OCI-LY7 (cell line): ENCODE measurements at regions not wholly inside any gene's neighbourhood (a gene's known extent, or its start where the extent isn't known, plus 50 kb on each side); places are given as distances from the start of the nearest gene placed in this dataset.

Experiments used
- BruUV-seq: library from RNA; stranded (reverse); fragments of 400-500 nt; replicated peaks from 2 replicates; lab custom pipeline; 2021; lab: Mats Ljungman, UMichigan
- CTCF ChIA-PET: fragments of 300-600 bp; sonication (Branson Sonifier 250); formaldehyde crosslinking; loops from one replicate; lab custom pipeline; 2022; ENCODE audit warnings: antibody characterized with exemption; ENCODE audit not compliant: unreplicated experiment; lab: Charles Lee
- POLR2A ChIA-PET: fragments of 300-600 bp; sonication (Branson Sonifier 250); formaldehyde crosslinking; loops from one replicate; lab custom pipeline; 2022; ENCODE audit warnings: antibody characterized with exemption; lab: Charles Lee
- DNase-seq: peaks from one replicate; pipeline ENCODE4 v3.0.0-alpha.2; 2015; ENCODE audit warnings: low spot score
- H2AFZ ChIP-seq: fragments of 200-600 bp; sonication (generic), shearing (Covaris generic); 2 replicates; pipeline ENCODE4 v1.6.1; 2014; ENCODE audit warnings: mild to moderate bottlenecking, antibody characterized with exemption, low read length, moderate library complexity
- H3K27ac ChIP-seq: fragments of 200-600 bp; sonication (generic); 2 replicates; pipeline ENCODE4 v1.5.1; 2014; ENCODE audit warnings: mixed run types, low read depth, mild to moderate bottlenecking, moderate library complexity, low read length, inconsistent platforms; ENCODE audit not compliant: poor library complexity, severe bottlenecking
- H3K36me3 ChIP-seq: fragments of 200-600 bp; sonication (generic); 2 replicates; pipeline ENCODE4 v1.6.1; 2014; ENCODE audit warnings: mild to moderate bottlenecking, antibody characterized with exemption, low read length, moderate library complexity, mixed read lengths; ENCODE audit not compliant: insufficient read depth
- H3K4me1 ChIP-seq: fragments of 200-600 bp; sonication (generic); 2 replicates; pipeline ENCODE4 v1.5.1; 2014; ENCODE audit warnings: mild to moderate bottlenecking, low read length; ENCODE audit not compliant: insufficient read depth, poor library complexity, severe bottlenecking
- H3K4me2 ChIP-seq: fragments of 200-600 bp; sonication (generic); 2 replicates; pipeline ENCODE4 v1.6.1; 2014; ENCODE audit warnings: mild to moderate bottlenecking, low read length
- H3K4me3 ChIP-seq: fragments of 200-600 bp; sonication (generic); 2 replicates; pipeline ENCODE4 v1.5.1; 2014; ENCODE audit warnings: mild to moderate bottlenecking, low read depth, low read length; ENCODE audit not compliant: poor library complexity, severe bottlenecking
- H3K79me2 ChIP-seq: fragments of 200-600 bp; sonication (generic); 2 replicates; pipeline ENCODE4 v1.6.1; 2016; ENCODE audit warnings: low read depth, mild to moderate bottlenecking, low read length, moderate library complexity, mixed read lengths; ENCODE audit not compliant: insufficient read depth
- H3K9me2 ChIP-seq: fragments of 200-600 bp; sonication (generic); 2 replicates; pipeline ENCODE4 v1.6.1; 2016; ENCODE audit warnings: mild to moderate bottlenecking, low read length, mixed read lengths; ENCODE audit not compliant: insufficient read depth
- H3K9me3 ChIP-seq: fragments of 200-600 bp; sonication (generic); 2 replicates; pipeline ENCODE4 v1.6.1; 2014; ENCODE audit warnings: mild to moderate bottlenecking, mixed run types, low read length, mixed read lengths
- H4K20me1 ChIP-seq: fragments of 200-600 bp; sonication (generic); 2 replicates; pipeline ENCODE4 v1.6.1; 2014; ENCODE audit warnings: mild to moderate bottlenecking, antibody characterized with exemption, low read length, moderate library complexity, mixed read lengths; ENCODE audit not compliant: insufficient read depth
- CTCF ChIP-seq: fragments of 200-600 bp; sonication (generic); conservative IDR thresholded peaks from 2 replicates; pipeline ENCODE4 v1.5.1; 2014; ENCODE audit warnings: mild to moderate bottlenecking, antibody characterized with exemption, low read length, moderate library complexity, mixed read lengths
- EZH2phosphoT487 ChIP-seq: fragments of 200-600 bp; sonication (generic); IDR thresholded peaks from 2 replicates; pipeline ENCODE4 v1.6.1; 2018; ENCODE audit warnings: low read depth, borderline replicate concordance, mild to moderate bottlenecking, mixed run types, antibody characterized with exemption, low read length, moderate library complexity, mixed read lengths
- intact Hi-C: fragments of 100-400 bp; cut with micrococcal nuclease; formaldehyde crosslinking; loops from one replicate; pipeline ENCODE4 v1.10.0; 2022; ENCODE audit not compliant: unreplicated experiment

GRCh38 chr14:25803386-25804018 lies 753.6 kb upstream of the STXBP6 start:
- intact Hi-C loops = no loop called here
- ChIA-PET POLR2A (interaction anchor here (0.5 kb wide), 1 partner anchor 396 kb away, joined by 4 read pairs; no protein-coding TSS in a partner anchor), CTCF (no interaction called here)
- Histone ChIP-seq H3K4me3 (no peak overlapping the region), H3K27ac (no peak overlapping the region), H3K9me3 (0 out of 2 replicates have a peak, but pooled peaks cover 9% of the 10 kb centered on the region), H3K9me2 (no peaks in the 10 kb centered on the region), H3K4me1 (no peaks in the 10 kb centered on the region), H3K36me3 (no peaks in the 10 kb centered on the region), H4K20me1 (no peaks in the 10 kb centered on the region), H3K79me2 (no peaks in the 10 kb centered on the region), H2AFZ (no peak overlapping the region), H3K4me2 (no peak overlapping the region)
- no peak for DNase-seq
- TF ChIP-seq CTCF (no peak), EZH2phosphoT487 (no peak)
- no TSS peak for BruUV-seq

- no peaks in the 10 kb centered on the region for H3K9me2 ChIP-seq
- no peak overlapping the region for H3K4me2 ChIP-seq
- ChIA-PET POLR2A (interaction anchor here (0.5 kb wide), 1 partner anchor 199 kb away, joined by 3 read pairs; no protein-coding TSS in a partner anchor), CTCF (no interaction called here)
- no peak overlapping the region for H2AFZ ChIP-seq
- no peak for TF ChIP-seq EZH2phosphoT487
- TF ChIP-seq CTCF = no peak
- no peaks in the 10 kb centered on the region for H3K79me2 ChIP-seq
- intact Hi-C loops = no loop called here
- BruUV-seq = no TSS peak
- H3K27ac ChIP-seq = no peak overlapping the region
- no peaks in the 10 kb centered on the region for H3K4me1 ChIP-seq
- H3K36me3 ChIP-seq = no peaks in the 10 kb centered on the region
- H3K4me3 ChIP-seq = no peak overlapping the region
- 0 out of 2 replicates have a peak, but pooled peaks cover 8% of the 10 kb centered on the region for H3K9me3 ChIP-seq
- DNase-seq = no peak
- no peaks in the 10 kb centered on the region for H4K20me1 ChIP-seq
Observed at GRCh38 chr14:25800841-25801240, 750.9 kb upstream of the STXBP6 start.

GRCh38 chr14:25788252-25788651 lies 738.3 kb upstream of the STXBP6 start:
- Histone ChIP-seq H3K36me3 (no peaks in the 10 kb centered on the region), H4K20me1 (no peaks in the 10 kb centered on the region), H3K9me2 (no peaks in the 10 kb centered on the region), H3K4me3 (no peak overlapping the region), H3K79me2 (no peaks in the 10 kb centered on the region), H3K9me3 (peaks cover 8% of the 10 kb centered on the region; the same call in 1 of the 2 replicates), H3K4me2 (no peak overlapping the region), H3K27ac (no peak overlapping the region), H3K4me1 (no peaks in the 10 kb centered on the region), H2AFZ (no peak overlapping the region)
- ChIA-PET POLR2A (no interaction called here), CTCF (no interaction called here)
- intact Hi-C loops = no loop called here
- BruUV-seq = no TSS peak
- no peak for DNase-seq
- TF ChIP-seq CTCF (no peak), EZH2phosphoT487 (no peak)
